H9 (cell line): ENCODE measurements at regions not wholly inside any gene's neighbourhood (a gene's known extent, or its start where the extent isn't known, plus 50 kb on each side); places are given as distances from the start of the nearest gene placed in this dataset.

Experiments
- DNase-seq: peaks from one replicate; pipeline ENCODE4 v3.0.0-alpha.2; 2017
- H2AFZ ChIP-seq: one replicate; pipeline ENCODE4 v1.6.1; 2013; ENCODE audit warnings: mild to moderate bottlenecking, low read length, control low read depth, moderate library complexity
- H2AK5ac ChIP-seq: 2 replicates; pipeline ENCODE4 v1.6.1; 2013; ENCODE audit warnings: low read length, control low read depth, mixed read lengths; ENCODE audit not compliant: insufficient read length
- H2BK120ac ChIP-seq: one replicate; pipeline ENCODE4 v1.6.1; 2013; ENCODE audit warnings: low read depth, mild to moderate bottlenecking, low read length, control low read depth, inconsistent platforms; ENCODE audit not compliant: poor library complexity, severe bottlenecking
- H2BK12ac ChIP-seq: 2 replicates; pipeline ENCODE4 v1.6.1; 2013; ENCODE audit warnings: low read length, control low read depth, mixed read lengths, low read depth; ENCODE audit not compliant: insufficient read length
- H2BK15ac ChIP-seq: 2 replicates; pipeline ENCODE4 v1.6.1; 2013; ENCODE audit warnings: low read depth, low read length, control low read depth
- H2BK20ac ChIP-seq: one replicate; pipeline ENCODE4 v1.6.1; 2013; ENCODE audit warnings: low read depth, mild to moderate bottlenecking, low read length, control low read depth, inconsistent platforms; ENCODE audit not compliant: poor library complexity, severe bottlenecking
- H2BK5ac ChIP-seq: 2 replicates; pipeline ENCODE4 v1.6.1; 2013; ENCODE audit warnings: low read length, control low read depth, mixed read lengths; ENCODE audit not compliant: insufficient read length
- H3K14ac ChIP-seq: 2 replicates; pipeline ENCODE4 v1.6.1; 2013; ENCODE audit warnings: low read length, control low read depth; ENCODE audit not compliant: insufficient read depth
- H3K18ac ChIP-seq: 2 replicates; pipeline ENCODE4 v1.6.1; 2013; ENCODE audit warnings: low read depth, mild to moderate bottlenecking, mixed read lengths, low read length, control low read depth; ENCODE audit not compliant: insufficient read length
- H3K23ac ChIP-seq: 2 replicates; pipeline ENCODE4 v1.6.1; 2013; ENCODE audit warnings: low read length, control low read depth, mixed read lengths, low read depth; ENCODE audit not compliant: insufficient read length
- H3K23me2 ChIP-seq: 2 replicates; pipeline ENCODE4 v1.6.1; 2013; ENCODE audit warnings: low read depth, mild to moderate bottlenecking, mixed read lengths, low read length, control low read depth; ENCODE audit not compliant: insufficient read length, poor library complexity, severe bottlenecking
- H3K27ac ChIP-seq: 2 replicates; pipeline ENCODE4 v1.5.1; 2013; ENCODE audit warnings: low read length, control low read depth, mixed read lengths, low read depth; ENCODE audit not compliant: insufficient read length
- H3K27me3 ChIP-seq: 2 replicates; pipeline ENCODE4 v1.6.1; 2013; ENCODE audit warnings: low read length, control low read depth, inconsistent platforms; ENCODE audit not compliant: insufficient read depth
- H3K4ac ChIP-seq: 2 replicates; pipeline ENCODE4 v1.6.1; 2013; ENCODE audit warnings: low read depth, mild to moderate bottlenecking, control low read depth, inconsistent platforms, low read length, moderate library complexity
- H3K4me1 ChIP-seq: 2 replicates; pipeline ENCODE4 v1.6.1; 2013; ENCODE audit warnings: low read length, control low read depth, inconsistent platforms; ENCODE audit not compliant: insufficient read depth
- H3K4me2 ChIP-seq: 2 replicates; pipeline ENCODE4 v1.6.1; 2013; ENCODE audit warnings: low read length, control low read depth, mixed read lengths; ENCODE audit not compliant: insufficient read length, insufficient read depth
- H3K56ac ChIP-seq: 2 replicates; pipeline ENCODE4 v1.6.1; 2013; ENCODE audit warnings: low read depth, mild to moderate bottlenecking, mixed read lengths, low read length, control low read depth; ENCODE audit not compliant: insufficient read length
- H3K79me1 ChIP-seq: 2 replicates; pipeline ENCODE4 v1.6.1; 2013; ENCODE audit warnings: low read depth, mild to moderate bottlenecking, moderate library complexity, low read length, control low read depth, inconsistent platforms; ENCODE audit not compliant: insufficient read depth, poor library complexity, severe bottlenecking
- H3K79me2 ChIP-seq: 2 replicates; pipeline ENCODE4 v1.6.1; 2013; ENCODE audit warnings: low read length, control low read depth, inconsistent platforms; ENCODE audit not compliant: insufficient read depth
- H3K9ac ChIP-seq: 2 replicates; pipeline ENCODE4 v1.6.1; 2013; ENCODE audit warnings: low read length, control low read depth, mixed read lengths; ENCODE audit not compliant: insufficient read length; ENCODE audit errors: extremely low read depth
- H3K9me3 ChIP-seq: one replicate; pipeline ENCODE4 v1.6.1; 2013; ENCODE audit warnings: low read depth, low read length, inconsistent platforms; ENCODE audit not compliant: control insufficient read depth
- H3T11ph ChIP-seq: one replicate; pipeline ENCODE4 v1.6.1; 2013; ENCODE audit warnings: mild to moderate bottlenecking, low read length, control low read depth, inconsistent platforms
- H4K20me1 ChIP-seq: one replicate; pipeline ENCODE4 v1.6.1; 2013; ENCODE audit not compliant: control insufficient read depth, insufficient read length, insufficient read depth
- H4K5ac ChIP-seq: 2 replicates; pipeline ENCODE4 v1.6.1; 2013; ENCODE audit warnings: low read depth, mild to moderate bottlenecking, mixed read lengths, low read length, control low read depth; ENCODE audit not compliant: insufficient read length
- H4K8ac ChIP-seq: replicated peaks from 2 replicates; pipeline ENCODE4 v1.6.1; 2013; ENCODE audit warnings: low read length, control low read depth, mixed read lengths, low read depth; ENCODE audit not compliant: insufficient read length
- H4K91ac ChIP-seq: 2 replicates; pipeline ENCODE4 v1.6.1; 2013; ENCODE audit warnings: low read depth, mild to moderate bottlenecking, moderate library complexity, mixed read lengths, low read length, control low read depth; ENCODE audit not compliant: insufficient read length
- H3K27ac Mint-ChIP-seq, 3 experiments: 2 replicates in 2 of 3; 3 replicates in 1 of 3; pipeline ENCODE4 v1.8.0; 2020 to 2021; ENCODE audit warnings: mixed read lengths in 3 of 3, mild to moderate bottlenecking in 1 of 3, moderate library complexity in 1 of 3
- H3K27me3 Mint-ChIP-seq: 2 replicates; pipeline ENCODE4 v1.8.0; 2021; ENCODE audit warnings: low read depth, mild to moderate bottlenecking, moderate library complexity, mixed read lengths
- H3K36me3 Mint-ChIP-seq, 3 experiments: 2 replicates in 2 of 3; 3 replicates in 1 of 3; pipeline ENCODE4 v1.8.0; 2020 to 2021; ENCODE audit warnings: low read depth in 3 of 3, mixed read lengths in 3 of 3; ENCODE audit not compliant: insufficient read depth in 1 of 3
- H3K4me1 Mint-ChIP-seq, 2 experiments: 2 replicates each; pipeline ENCODE4 v1.8.0; 2020; ENCODE audit warnings: mixed read lengths in 2 of 2
- H3K4me3 Mint-ChIP-seq, 2 experiments: 2 replicates in 1 of 2; 3 replicates in 1 of 2; pipeline ENCODE4 v1.8.0; 2020 to 2021; ENCODE audit warnings: mild to moderate bottlenecking in 2 of 2, mixed read lengths in 2 of 2, moderate library complexity in 1 of 2
- H3K9me3 Mint-ChIP-seq, 2 experiments: 2 replicates in 1 of 2; 3 replicates in 1 of 2; pipeline ENCODE4 v1.8.0; 2020; ENCODE audit warnings: mild to moderate bottlenecking in 2 of 2, mixed read lengths in 2 of 2, moderate library complexity in 1 of 2
- CTCF ChIP-seq: fragments of 200-600 bp; sonication (generic); conservative IDR thresholded peaks from 3 replicates; pipeline ENCODE4 v1.8.0; 2021; ENCODE audit warnings: antibody characterized with exemption, mild to moderate bottlenecking
- WGBS: extraction: QIAGEN DNeasy Blood & Tissue Kit; methylation state at CpG from one replicate; pipeline ENCODE4 v1.1.7; 2013; ENCODE audit warnings: missing lambda C conversion rate, low lambda C conversion rate, mixed read lengths; ENCODE audit not compliant: insufficient read length; ENCODE audit errors: extremely low coverage; 5-methylcytosine and 5-hydroxymethylcytosine counted together

DNA sequence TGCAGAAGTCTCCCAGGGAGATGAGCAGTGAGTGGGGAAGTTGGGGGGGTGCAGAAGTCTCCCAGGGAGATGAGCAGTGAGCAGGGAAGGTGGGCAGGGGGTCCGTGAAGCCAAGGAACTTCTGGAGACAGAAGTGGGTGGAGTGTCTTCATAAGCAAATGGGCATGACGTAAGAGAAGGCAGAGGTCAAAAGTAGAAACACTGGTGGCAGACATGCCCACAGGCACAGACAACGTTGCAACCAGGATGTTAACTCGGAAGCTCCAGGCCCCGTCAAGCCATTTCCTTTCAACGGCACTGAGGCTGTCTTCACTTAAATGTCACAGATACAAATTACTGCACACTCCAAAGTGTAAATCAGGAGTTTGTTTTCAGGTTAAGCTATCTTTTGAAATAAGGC lies 186.1 kb downstream of the SHANK2 start:
- H4K5ac ChIP-seq: no peak overlapping the region
- no peaks in the 10 kb centered on the region; a peak in 1 of 5 replicates for H3K9me3 Mint-ChIP-seq
- no peak for TF ChIP-seq CTCF

More for the DNA sequence above, 186.1 kb downstream of the SHANK2 start:
- Histone ChIP-seq H3T11ph (no peak overlapping the region), H2BK15ac (no peak overlapping the region), H3K27me3 (no peaks in the 10 kb centered on the region), H3K9me3 (no peaks in the 10 kb centered on the region), H2BK5ac (no peak overlapping the region), H4K8ac (no peak overlapping the region), H2BK12ac (no peak overlapping the region), H3K79me2 (no peaks in the 10 kb centered on the region), H3K4me2 (no peak overlapping the region), H3K23ac (no peak overlapping the region), H3K4me1 (no peaks in the 10 kb centered on the region), H3K14ac (no peak overlapping the region), H3K9ac (no peak overlapping the region), H3K56ac (no peak overlapping the region), H3K23me2 (no peaks in the 10 kb centered on the region), H2BK120ac (no peak overlapping the region), H4K20me1 (no peaks in the 10 kb centered on the region), H3K27ac (no peak overlapping the region), H2AK5ac (no peak overlapping the region), H3K4ac (no peak overlapping the region), H4K91ac (no peak overlapping the region), H3K18ac (no peak overlapping the region), H3K79me1 (no peaks in the 10 kb centered on the region), H2BK20ac (no peak overlapping the region), H2AFZ (no peak overlapping the region)
- H3K4me1 Mint-ChIP-seq: peaks cover 13% of the 10 kb centered on the region in 2 experiments
- H3K27ac Mint-ChIP-seq: no peak overlapping the region
- peaks cover 0 to 17% (median 9%) of the 10 kb centered on the region in 3 experiments; a peak in 5 of 7 replicates for H3K36me3 Mint-ChIP-seq
- no peaks in the 10 kb centered on the region for H3K27me3 Mint-ChIP-seq
- no peak for DNase-seq
- WGBS: no CpG with 5 or more reads among the region's 6 CpGs
- H3K4me3 Mint-ChIP-seq: no peak overlapping the region
